H1 (cell line): ENCODE measurements at regions not wholly inside any gene's neighbourhood (a gene's known extent, or its start where the extent isn't known, plus 50 kb on each side); places are given as distances from the start of the nearest gene placed in this dataset.

Experiments used
- CBX5 ChIP-seq: fragments of 300-800, 300-1000 bp; sonication (generic); IDR thresholded peaks from 2 replicates; pipeline ENCODE4 v1.7.1; 2016; ENCODE audit warnings: antibody characterized with exemption, low read length, low read depth
- CHD7 ChIP-seq: fragments of 300-600 bp; sonication (generic); IDR thresholded peaks from 2 replicates; pipeline ENCODE4 v1.7.1; 2012; ENCODE audit warnings: low read length, moderate library complexity, mild to moderate bottlenecking, inconsistent platforms; ENCODE audit not compliant: insufficient replicate concordance
- FOSL1 ChIP-seq: IDR thresholded peaks from 2 replicates; pipeline ENCODE4 v1.6.1; 2011; ENCODE audit warnings: mild to moderate bottlenecking, low read depth, low read length, moderate library complexity; ENCODE audit not compliant: insufficient read depth
- PHF8 ChIP-seq: fragments of 200-600 bp; sonication (generic); conservative IDR thresholded peaks from 2 replicates; pipeline ENCODE4 v1.7.1; 2012; ENCODE audit warnings: low read depth, mild to moderate bottlenecking, inconsistent platforms, low read length, moderate library complexity

GRCh38 chr2:41924709-41925408, 123.0 kb upstream of the PKDCC start (continued):
- TF ChIP-seq CHD7, result no peak
- TF ChIP-seq CBX5, result no peak
- no peak for TF ChIP-seq FOSL1
- TF ChIP-seq PHF8, result no peak
- TF ChIP-seq, all 59 proteins: peak for 0
